ENCODE measurements at regions not wholly inside any gene's neighbourhood (a gene's known extent, or its start where the extent isn't known, plus 50 kb on each side); places are given as distances from the start of the nearest gene placed in this dataset.

DNA sequence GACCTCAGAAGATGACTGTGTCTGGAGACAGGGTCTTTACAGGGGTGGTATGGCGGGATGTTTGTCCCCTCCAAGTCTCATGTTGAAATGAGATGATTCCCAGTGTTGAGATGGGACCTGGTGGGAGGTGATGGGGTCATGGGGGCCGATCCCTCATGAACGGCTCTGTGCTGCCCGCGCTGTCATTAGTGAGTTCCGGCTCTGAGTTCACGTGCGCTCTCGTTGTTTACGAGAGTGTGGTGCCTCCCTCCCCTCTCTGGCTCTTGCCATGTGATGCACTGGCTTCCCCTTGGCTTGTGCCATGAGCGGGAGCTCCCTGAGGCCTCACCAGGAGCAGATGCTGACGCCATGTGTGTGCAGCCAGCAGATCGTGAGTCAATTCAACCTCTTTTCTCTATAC is 830.8 kb downstream of the TBC1D22A start:
- no peak overlapping the region for H3K4me3 Mint-ChIP-seq
- no peak overlapping the region for H3K27ac Mint-ChIP-seq
- ATAC-seq (ENCODE audit: low read depth) (no peak), DNase-seq (no peak)
- no peaks in the 10 kb centered on the region for H3K4me1 Mint-ChIP-seq
- H3K27me3 ChIP-seq (replicated peaks in 1 of 4; ENCODE audit: control extremely low read depth in 1 of 4, control insufficient read depth in 3 of 4, insufficient read depth in 4 of 4, low read length in 3 of 4), result no peaks in the 10 kb centered on the region
- no peaks in the 10 kb centered on the region for H3K79me2 ChIP-seq (ENCODE audit: control insufficient read depth, insufficient read depth, low read length)
- no peaks in the 10 kb centered on the region for H4K20me1 ChIP-seq (ENCODE audit: control insufficient read depth, insufficient read depth, low read length, poor library complexity, severe bottlenecking)
- H3K36me3 ChIP-seq (replicated peaks in 1 of 2; ENCODE audit: control extremely low read depth in 1 of 2, control insufficient read depth in 1 of 2, extremely low read depth in 1 of 2, insufficient read depth in 2 of 2, low read length in 1 of 2), result no peaks in the 10 kb centered on the region
- WGBS (ENCODE audit: insufficient coverage), result 91% methylated on average over 12 of the region's 13 CpGs
- peaks cover 6% of the 10 kb centered on the region for H3K27me3 Mint-ChIP-seq
- no peak overlapping the region for H3K4me3 ChIP-seq (ENCODE audit: control extremely low read depth in 1 of 5, extremely low read depth in 1 of 5, insufficient read depth in 1 of 5, low read depth in 2 of 5, low read length in 4 of 5)
- no peak overlapping the region for H3K4me2 ChIP-seq (replicated peaks; ENCODE audit: low read depth, low read length, poor library complexity, severe bottlenecking)
- no peaks in the 10 kb centered on the region for H3K4me1 ChIP-seq (ENCODE audit: control insufficient read depth in 2 of 2, insufficient read depth in 2 of 2, low read length in 2 of 2)
- no peaks in the 10 kb centered on the region for H3K9me3 Mint-ChIP-seq (ENCODE audit: insufficient read depth)
- POLR2A ChIA-PET, result no interaction called here
- CTCF ChIA-PET, result no interaction called here
- no peak overlapping the region for H3K9ac ChIP-seq (ENCODE audit: low read length)
- no peak for TF ChIP-seq EZH2 (IDR thresholded peaks at IDR 0.05; ENCODE audit: borderline replicate concordance, insufficient read depth, low read depth, low read length, poor library complexity, severe bottlenecking)
- TF ChIP-seq, protein P1, sequence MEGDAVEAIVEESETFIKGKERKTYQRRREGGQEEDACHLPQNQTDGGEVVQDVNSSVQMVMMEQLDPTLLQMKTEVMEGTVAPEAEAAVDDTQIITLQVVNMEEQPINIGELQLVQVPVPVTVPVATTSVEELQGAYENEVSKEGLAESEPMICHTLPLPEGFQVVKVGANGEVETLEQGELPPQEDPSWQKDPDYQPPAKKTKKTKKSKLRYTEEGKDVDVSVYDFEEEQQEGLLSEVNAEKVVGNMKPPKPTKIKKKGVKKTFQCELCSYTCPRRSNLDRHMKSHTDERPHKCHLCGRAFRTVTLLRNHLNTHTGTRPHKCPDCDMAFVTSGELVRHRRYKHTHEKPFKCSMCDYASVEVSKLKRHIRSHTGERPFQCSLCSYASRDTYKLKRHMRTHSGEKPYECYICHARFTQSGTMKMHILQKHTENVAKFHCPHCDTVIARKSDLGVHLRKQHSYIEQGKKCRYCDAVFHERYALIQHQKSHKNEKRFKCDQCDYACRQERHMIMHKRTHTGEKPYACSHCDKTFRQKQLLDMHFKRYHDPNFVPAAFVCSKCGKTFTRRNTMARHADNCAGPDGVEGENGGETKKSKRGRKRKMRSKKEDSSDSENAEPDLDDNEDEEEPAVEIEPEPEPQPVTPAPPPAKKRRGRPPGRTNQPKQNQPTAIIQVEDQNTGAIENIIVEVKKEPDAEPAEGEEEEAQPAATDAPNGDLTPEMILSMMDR (IDR thresholded peaks at IDR 0.05), result no peak
- no peak overlapping the region for H3K27ac ChIP-seq (ENCODE audit: low read length in 2 of 2)
- intact Hi-C loops (cut with micrococcal nuclease), result no loop called here
- peaks cover 0 to 11% (median 0%) of the 10 kb centered on the region in 3 donors for H3K9me3 ChIP-seq (ENCODE audit: control extremely low read depth in 1 of 3, control insufficient read depth in 2 of 3, insufficient read depth in 1 of 3, low read length in 2 of 3)
- H2AFZ ChIP-seq (ENCODE audit: insufficient read depth, low read depth, low read length, poor library complexity, severe bottlenecking), result no peak overlapping the region

DNA sequence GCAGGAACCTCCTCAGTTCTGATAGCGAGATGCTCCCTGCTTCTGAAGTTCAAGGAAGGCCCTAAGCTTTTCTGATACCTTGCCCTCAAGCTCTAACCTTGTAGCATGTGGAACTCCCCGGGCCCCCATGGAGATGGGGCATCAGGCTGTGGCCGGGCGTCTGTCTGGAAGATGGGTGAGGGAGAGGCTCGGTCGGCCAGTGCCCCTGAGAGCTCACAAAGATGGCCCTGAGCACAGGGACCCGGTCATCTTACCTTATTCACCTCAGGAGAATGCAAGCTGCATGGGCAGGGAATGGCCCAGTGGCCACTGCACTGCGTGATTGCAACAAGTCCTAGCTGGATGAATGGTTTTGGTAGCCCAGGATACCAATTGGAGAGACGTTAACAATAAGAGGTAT is 830.3 kb downstream of the TBC1D22A start:
- Mint-ChIP-seq H3K4me3 (no peak overlapping the region), H3K4me1 (no peaks in the 10 kb centered on the region), H3K27me3 (peaks cover 6% of the 10 kb centered on the region), H3K27ac (no peak overlapping the region), H3K9me3 (ENCODE audit: insufficient read depth) (no peaks in the 10 kb centered on the region)
- Histone ChIP-seq H3K27me3 (replicated peaks in 1 of 4; ENCODE audit: control extremely low read depth in 1 of 4, control insufficient read depth in 3 of 4, insufficient read depth in 4 of 4, low read length in 3 of 4) (no peaks in the 10 kb centered on the region), H3K9me3 (ENCODE audit: control extremely low read depth in 1 of 3, control insufficient read depth in 2 of 3, insufficient read depth in 1 of 3, low read length in 2 of 3) (peaks cover 0 to 11% (median 0%) of the 10 kb centered on the region in 3 donors), H3K4me1 (ENCODE audit: control insufficient read depth in 2 of 2, insufficient read depth in 2 of 2, low read length in 2 of 2) (no peaks in the 10 kb centered on the region), H3K9ac (ENCODE audit: low read length) (no peak overlapping the region), H3K79me2 (ENCODE audit: control insufficient read depth, insufficient read depth, low read length) (no peaks in the 10 kb centered on the region), H4K20me1 (ENCODE audit: control insufficient read depth, insufficient read depth, low read length, poor library complexity, severe bottlenecking) (no peaks in the 10 kb centered on the region), H3K4me2 (replicated peaks; ENCODE audit: low read depth, low read length, poor library complexity, severe bottlenecking) (no peak overlapping the region), H2AFZ (ENCODE audit: insufficient read depth, low read depth, low read length, poor library complexity, severe bottlenecking) (no peak overlapping the region), H3K27ac (ENCODE audit: low read length in 2 of 2) (no peak overlapping the region), H3K36me3 (replicated peaks in 1 of 2; ENCODE audit: control extremely low read depth in 1 of 2, control insufficient read depth in 1 of 2, extremely low read depth in 1 of 2, insufficient read depth in 2 of 2, low read length in 1 of 2) (no peaks in the 10 kb centered on the region), H3K4me3 (ENCODE audit: control extremely low read depth in 1 of 5, extremely low read depth in 1 of 5, insufficient read depth in 1 of 5, low read depth in 2 of 5, low read length in 4 of 5) (no peak overlapping the region)
- ChIA-PET CTCF (no interaction called here), POLR2A (no interaction called here)
- TF ChIP-seq EZH2 (IDR thresholded peaks at IDR 0.05; ENCODE audit: borderline replicate concordance, insufficient read depth, low read depth, low read length, poor library complexity, severe bottlenecking), result no peak
- TF ChIP-seq, protein P1 (IDR thresholded peaks at IDR 0.05), result no peak
- WGBS (ENCODE audit: insufficient coverage), result 84% methylated on average over 4 of the region's 9 CpGs
- ATAC-seq (ENCODE audit: low read depth), result no peak
- intact Hi-C loops (cut with micrococcal nuclease), result no loop called here
- no peak for DNase-seq
